B cell (primary cell): ENCODE measurements at regions not wholly inside any gene's neighbourhood (a gene's known extent, or its start where the extent isn't known, plus 50 kb on each side); places are given as distances from the start of the nearest gene placed in this dataset.

ENCODE experiments used
- ATAC-seq: fragments of 200-7000 bp; cut with Tn5 transposase; one replicate; pipeline ENCODE4 v1.10.0; 2021; ENCODE audit warnings: low read depth, mild to moderate bottlenecking, moderate number of reproducible peaks, moderate library complexity
- CTCF ChIA-PET: fragments of 350-600 bp; sonication (Branson Sonifier 250); formaldehyde crosslinking; loops from one replicate; lab custom pipeline; 2021; ENCODE audit warnings: antibody characterized with exemption, inconsistent platforms; lab: Charles Lee
- POLR2A ChIA-PET: fragments of 350-600 bp; sonication (Branson Sonifier 250); formaldehyde crosslinking; loops from one replicate; lab custom pipeline; 2021; ENCODE audit warnings: antibody characterized with exemption; lab: Charles Lee
- DNase-seq: peaks from one replicate; pipeline ENCODE4 v3.0.0; 2013
- H2AFZ ChIP-seq: 2 replicates; pipeline ENCODE4 v1.6.1; 2012; ENCODE audit warnings: mild to moderate bottlenecking, low read depth, low read length; ENCODE audit not compliant: insufficient read depth, poor library complexity, severe bottlenecking
- H3K27ac ChIP-seq, 2 donors: 1 replicate in 1 of 2; 2 replicates in 1 of 2; pipeline ENCODE4 v1.5.1; 2012 to 2013; ENCODE audit warnings: low read length in 2 of 2, mild to moderate bottlenecking in 2 of 2, moderate library complexity in 1 of 2
- H3K27me3 ChIP-seq, 4 experiments: fragments of 200-600 bp in 1 of 4; sonication (generic) in 1 of 4; replicated peaks in 1 of 4; 1 replicate in 2 of 4; 2 replicates in 2 of 4; pipeline versions ENCODE4 v1.6.1 to v1.7.0; 2013 to 2016; ENCODE audit warnings: low read length in 3 of 4, mild to moderate bottlenecking in 2 of 4, mixed read lengths in 1 of 4, moderate library complexity in 1 of 4; ENCODE audit not compliant: insufficient read depth in 4 of 4, control insufficient read depth in 3 of 4; ENCODE audit errors: control extremely low read depth in 1 of 4
- H3K36me3 ChIP-seq, 2 experiments: replicated peaks in 1 of 2; 1 replicate in 1 of 2; 2 replicates in 1 of 2; pipeline versions ENCODE4 v1.6.1 to v1.7.1; 2013; ENCODE audit warnings: low read length in 1 of 2; ENCODE audit not compliant: insufficient read depth in 2 of 2, control insufficient read depth in 1 of 2; ENCODE audit errors: control extremely low read depth in 1 of 2, extremely low read depth in 1 of 2
- H3K4me1 ChIP-seq, 2 donors: fragments of 200-600 bp in 1 of 2; sonication (generic) in 1 of 2; 1 replicate in 1 of 2; 2 replicates in 1 of 2; pipeline versions ENCODE4 v1.5.1 to v1.6.1; 2013 to 2017; ENCODE audit warnings: low read length in 2 of 2; ENCODE audit not compliant: control insufficient read depth in 2 of 2, insufficient read depth in 2 of 2
- H3K4me2 ChIP-seq: replicated peaks from 2 replicates; pipeline ENCODE3; 2012; ENCODE audit warnings: mild to moderate bottlenecking, low read depth, low read length; ENCODE audit not compliant: poor library complexity, severe bottlenecking
- H3K4me3 ChIP-seq, 5 experiments: fragments of 200-600 bp in 1 of 5; sonication (generic) in 1 of 5; 1 replicate in 3 of 5; 2 replicates in 2 of 5; pipeline versions ENCODE4 v1.5.1 to v1.7.0; 2011 to 2016; ENCODE audit warnings: low read length in 4 of 5, mild to moderate bottlenecking in 4 of 5, low read depth in 2 of 5, control low read depth in 1 of 5, moderate library complexity in 1 of 5; ENCODE audit not compliant: insufficient read depth in 1 of 5; ENCODE audit errors: control extremely low read depth in 1 of 5, extremely low read depth in 1 of 5
- H3K79me2 ChIP-seq: fragments of 200-600 bp; sonication (generic); one replicate; pipeline ENCODE4 v1.6.0; 2016; ENCODE audit warnings: low read length; ENCODE audit not compliant: control insufficient read depth, insufficient read depth
- H3K9ac ChIP-seq: fragments of 200-600 bp; sonication (generic); 2 replicates; pipeline ENCODE4 v1.6.1; 2017; ENCODE audit warnings: mild to moderate bottlenecking, low read length, moderate library complexity
- H3K9me3 ChIP-seq, 3 donors: one replicate each; pipeline versions ENCODE4 v1.6.1 to v1.7.1; 2013; ENCODE audit warnings: low read length in 2 of 3; ENCODE audit not compliant: control insufficient read depth in 2 of 3, insufficient read depth in 1 of 3; ENCODE audit errors: control extremely low read depth in 1 of 3
- H4K20me1 ChIP-seq: 2 replicates; pipeline ENCODE4 v1.6.0; 2012; ENCODE audit warnings: mild to moderate bottlenecking, low read length; ENCODE audit not compliant: insufficient read depth, control insufficient read depth, poor library complexity, severe bottlenecking
- H3K27ac Mint-ChIP-seq: one replicate; pipeline ENCODE4 v1.8.0; 2021; ENCODE audit warnings: mixed read lengths
- H3K27me3 Mint-ChIP-seq: one replicate; pipeline ENCODE4 v1.8.0; 2021; ENCODE audit warnings: mixed read lengths
- H3K4me1 Mint-ChIP-seq: one replicate; pipeline ENCODE4 v1.8.0; 2021; ENCODE audit warnings: mixed read lengths
- H3K4me3 Mint-ChIP-seq: one replicate; pipeline ENCODE4 v1.8.0; 2021; ENCODE audit warnings: mixed read lengths
- H3K9me3 Mint-ChIP-seq: one replicate; pipeline ENCODE4 v1.8.0; 2022; ENCODE audit warnings: mixed read lengths; ENCODE audit not compliant: insufficient read depth
- EZH2 ChIP-seq: IDR thresholded peaks from 2 replicates; pipeline ENCODE4 v1.6.1; 2012; ENCODE audit warnings: borderline replicate concordance, low read depth, mild to moderate bottlenecking, moderate library complexity, low read length; ENCODE audit not compliant: insufficient read depth, poor library complexity, severe bottlenecking
- WGBS: methylation state at CpG from one replicate; pipeline ENCODE4 v1.1.5; 2013; ENCODE audit warnings: missing lambda C conversion rate; ENCODE audit not compliant: insufficient coverage; 5-methylcytosine and 5-hydroxymethylcytosine counted together
- intact Hi-C: fragments of 100-400 bp; cut with micrococcal nuclease; formaldehyde crosslinking; loops from one replicate; pipeline ENCODE4 v1.10.0; 2022
- TF ChIP-seq, protein P1 (sequence below): fragments of 200-600 bp; IDR thresholded peaks from one replicate; pipeline ENCODE4 v1.8.0; 2022; ENCODE audit warnings: antibody characterized with exemption, mild to moderate bottlenecking

- Histone ChIP-seq H3K9ac (no peak overlapping the region), H3K27ac (no peak overlapping the region), H3K79me2 (no peaks in the 10 kb centered on the region), H3K27me3 (no peaks in the 10 kb centered on the region), H2AFZ (no peak overlapping the region), H3K4me1 (no peaks in the 10 kb centered on the region), H3K9me3 (no peaks in the 10 kb centered on the region), H3K4me3 (no peak overlapping the region), H3K36me3 (no peaks in the 10 kb centered on the region), H4K20me1 (no peaks in the 10 kb centered on the region), H3K4me2 (no peak overlapping the region)
- no peak overlapping the region for H3K4me3 Mint-ChIP-seq
- DNase-seq (no peak), ATAC-seq (no peak)
- ChIA-PET POLR2A (interaction anchor here (0.6 kb wide), 1 partner anchor 760 kb away, joined by 4 read pairs; no protein-coding TSS in a partner anchor), CTCF (no interaction called here)
- 100% methylated on average over 2 of the region's 7 CpGs for WGBS
- intact Hi-C loops, result no loop called here
- no peaks in the 10 kb centered on the region for H3K4me1 Mint-ChIP-seq
- no peak overlapping the region for H3K27ac Mint-ChIP-seq
- peaks cover 3% of the 10 kb centered on the region for H3K9me3 Mint-ChIP-seq
- TF ChIP-seq, protein P1, sequence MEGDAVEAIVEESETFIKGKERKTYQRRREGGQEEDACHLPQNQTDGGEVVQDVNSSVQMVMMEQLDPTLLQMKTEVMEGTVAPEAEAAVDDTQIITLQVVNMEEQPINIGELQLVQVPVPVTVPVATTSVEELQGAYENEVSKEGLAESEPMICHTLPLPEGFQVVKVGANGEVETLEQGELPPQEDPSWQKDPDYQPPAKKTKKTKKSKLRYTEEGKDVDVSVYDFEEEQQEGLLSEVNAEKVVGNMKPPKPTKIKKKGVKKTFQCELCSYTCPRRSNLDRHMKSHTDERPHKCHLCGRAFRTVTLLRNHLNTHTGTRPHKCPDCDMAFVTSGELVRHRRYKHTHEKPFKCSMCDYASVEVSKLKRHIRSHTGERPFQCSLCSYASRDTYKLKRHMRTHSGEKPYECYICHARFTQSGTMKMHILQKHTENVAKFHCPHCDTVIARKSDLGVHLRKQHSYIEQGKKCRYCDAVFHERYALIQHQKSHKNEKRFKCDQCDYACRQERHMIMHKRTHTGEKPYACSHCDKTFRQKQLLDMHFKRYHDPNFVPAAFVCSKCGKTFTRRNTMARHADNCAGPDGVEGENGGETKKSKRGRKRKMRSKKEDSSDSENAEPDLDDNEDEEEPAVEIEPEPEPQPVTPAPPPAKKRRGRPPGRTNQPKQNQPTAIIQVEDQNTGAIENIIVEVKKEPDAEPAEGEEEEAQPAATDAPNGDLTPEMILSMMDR, result no peak
- no peak for TF ChIP-seq EZH2
- H3K27me3 Mint-ChIP-seq, result peaks cover 4% of the 10 kb centered on the region
These were observed 103.9 kb upstream of the SOX21 start for GRCh38 chr13:94816256-94816655.

GRCh38 chr13:94813920-94814475, 101.7 kb upstream of the SOX21 start:
- no peaks in the 10 kb centered on the region for H3K36me3 ChIP-seq
- TF ChIP-seq EZH2, result no peak
- TF ChIP-seq, protein P1, result no peak
- H4K20me1 ChIP-seq, result no peaks in the 10 kb centered on the region
- intact Hi-C loops, result no loop called here
- no peaks in the 10 kb centered on the region for H3K9me3 Mint-ChIP-seq
- H2AFZ ChIP-seq, result no peak overlapping the region
- DNase-seq, result no peak
- ATAC-seq, result no peak
- no peak overlapping the region for H3K27ac Mint-ChIP-seq
- H3K9me3 ChIP-seq, result no peaks in the 10 kb centered on the region
- H3K4me3 ChIP-seq, result no peak overlapping the region
- ChIA-PET POLR2A (no interaction called here), CTCF (no interaction called here)
- no peaks in the 10 kb centered on the region for H3K79me2 ChIP-seq
- H3K27me3 ChIP-seq, result no peaks in the 10 kb centered on the region
- no peak overlapping the region for H3K27ac ChIP-seq
- H3K4me3 Mint-ChIP-seq, result no peak overlapping the region
- H3K9ac ChIP-seq, result no peak overlapping the region
- H3K27me3 Mint-ChIP-seq, result no peaks in the 10 kb centered on the region
- 100% methylated on average over 1 of the region's 4 CpGs for WGBS
- no peaks in the 10 kb centered on the region for H3K4me1 Mint-ChIP-seq
- H3K4me2 ChIP-seq, result no peak overlapping the region
- no peaks in the 10 kb centered on the region for H3K4me1 ChIP-seq
